ENCODE measurements at regions not wholly inside any gene's neighbourhood (a gene's known extent, or its start where the extent isn't known, plus 50 kb on each side); places are given as distances from the start of the nearest gene placed in this dataset.
"Not testable (repeated sequence)": the region's sequence is repeated elsewhere in the genome, so short reads cannot be mapped to it uniquely, and the experiment has no call there.

DNA sequence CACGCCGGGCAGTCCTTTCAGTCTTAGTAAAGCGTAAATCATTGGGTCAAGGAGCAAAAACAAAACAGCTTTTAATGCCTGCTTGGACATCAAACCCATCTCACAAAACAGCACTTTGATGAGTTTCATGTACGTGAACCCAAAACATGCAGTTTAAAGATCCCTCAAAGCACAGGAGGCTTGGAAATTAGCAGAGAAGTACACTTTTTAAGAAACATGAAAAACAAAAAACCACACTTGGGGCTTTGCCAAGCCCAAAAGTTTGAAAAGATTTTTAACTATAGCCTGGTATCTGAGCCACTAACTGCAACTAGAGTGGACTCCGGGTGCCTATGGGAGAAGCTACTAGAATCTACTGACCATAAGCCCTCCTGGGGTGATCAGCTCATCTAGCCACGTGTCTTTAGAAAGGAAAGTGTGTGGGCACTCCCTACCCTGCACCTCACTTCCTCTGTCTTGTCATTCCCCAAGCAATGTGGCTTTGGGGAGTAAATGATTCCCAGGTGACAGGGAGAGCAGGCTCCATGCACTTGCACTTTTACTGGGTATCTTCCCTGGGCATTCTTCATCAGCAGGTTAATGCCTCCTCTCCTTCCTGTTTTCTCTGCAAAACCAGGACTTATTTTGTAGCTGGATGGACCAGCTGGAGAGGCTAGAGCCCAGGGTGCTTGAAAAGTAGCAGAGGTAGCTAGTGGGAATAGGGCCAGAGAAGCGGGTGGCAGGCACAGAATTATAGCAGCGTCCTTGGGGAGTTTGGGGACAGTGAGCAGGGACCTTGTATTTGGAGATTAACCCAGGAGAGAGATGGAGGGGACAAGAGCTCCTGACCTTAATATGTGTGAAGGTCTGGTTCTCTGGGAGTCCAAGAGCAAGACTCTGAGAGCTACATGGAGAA, 339.3 kb downstream of the BCL11B start:
- DNase-seq (ENCODE audit: low spot score in 2 of 2) = no peak
- no peak for FAIRE-seq

DNA sequence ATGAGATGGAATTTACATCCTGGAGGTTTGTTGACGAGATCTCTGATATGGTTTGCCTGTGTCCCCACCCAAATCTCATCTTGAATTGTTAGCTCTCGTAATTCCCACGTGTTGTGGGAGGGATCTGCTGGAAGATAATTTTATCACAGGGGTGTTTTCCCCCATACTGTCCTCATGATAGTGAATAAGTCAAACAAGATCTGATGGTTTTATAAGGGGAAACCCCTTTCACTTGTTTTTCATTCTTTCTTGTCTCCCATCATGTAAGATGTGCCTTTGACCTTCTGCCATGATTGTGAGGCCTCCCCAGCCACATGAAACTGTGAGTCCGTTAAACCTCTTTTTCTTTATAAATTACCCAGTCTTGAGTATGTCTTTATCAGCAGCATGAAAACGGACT, 337.4 kb downstream of the BCL11B start:
- not testable (repeated sequence) for FAIRE-seq; DNase-seq (ENCODE audit: low spot score in 2 of 2)

DNA sequence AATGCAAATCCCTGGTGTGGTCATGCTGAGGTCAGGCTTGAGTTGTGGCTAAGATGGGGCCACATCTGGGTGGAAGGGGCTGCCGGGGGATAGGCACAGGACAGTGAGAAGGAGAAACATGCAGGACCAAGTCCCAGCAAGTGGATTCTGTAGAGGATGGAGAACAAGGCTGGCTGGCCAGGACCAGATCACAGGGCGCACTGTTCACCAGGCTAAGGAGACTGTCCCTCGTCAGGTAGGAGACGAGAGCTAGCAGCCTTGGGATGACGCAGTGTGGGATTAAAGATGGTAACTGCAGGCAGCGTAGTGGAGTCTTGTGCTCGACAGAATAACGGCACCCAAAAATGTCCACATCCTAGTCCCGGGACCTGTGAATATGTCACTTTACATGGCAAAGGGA, 336.1 kb downstream of the BCL11B start:
- no peak for DNase-seq (ENCODE audit: low spot score in 2 of 2)
- FAIRE-seq = no peak

DNA sequence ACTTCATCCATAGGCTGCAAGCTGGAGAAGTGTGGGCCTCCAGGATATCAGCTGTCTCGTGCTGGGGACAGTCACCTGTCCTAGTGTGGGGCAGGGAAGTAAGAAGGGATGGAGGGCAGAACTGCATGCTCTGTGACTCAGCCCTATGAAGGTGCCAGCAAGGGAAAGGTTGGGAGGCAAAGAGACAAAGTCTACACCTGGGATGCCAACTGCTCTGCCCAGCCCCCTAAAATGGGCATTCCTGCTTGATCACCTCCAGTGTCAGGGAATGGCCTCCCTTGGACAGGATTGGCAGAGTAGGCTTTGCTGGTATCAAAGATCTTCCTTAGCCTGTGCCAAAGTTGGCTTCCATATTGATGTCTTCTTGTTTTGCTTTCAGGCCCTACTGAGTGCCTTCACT, 335.0 kb downstream of the BCL11B start:
- no peak for DNase-seq (ENCODE audit: low spot score in 2 of 2)
- no peak for FAIRE-seq

DNA sequence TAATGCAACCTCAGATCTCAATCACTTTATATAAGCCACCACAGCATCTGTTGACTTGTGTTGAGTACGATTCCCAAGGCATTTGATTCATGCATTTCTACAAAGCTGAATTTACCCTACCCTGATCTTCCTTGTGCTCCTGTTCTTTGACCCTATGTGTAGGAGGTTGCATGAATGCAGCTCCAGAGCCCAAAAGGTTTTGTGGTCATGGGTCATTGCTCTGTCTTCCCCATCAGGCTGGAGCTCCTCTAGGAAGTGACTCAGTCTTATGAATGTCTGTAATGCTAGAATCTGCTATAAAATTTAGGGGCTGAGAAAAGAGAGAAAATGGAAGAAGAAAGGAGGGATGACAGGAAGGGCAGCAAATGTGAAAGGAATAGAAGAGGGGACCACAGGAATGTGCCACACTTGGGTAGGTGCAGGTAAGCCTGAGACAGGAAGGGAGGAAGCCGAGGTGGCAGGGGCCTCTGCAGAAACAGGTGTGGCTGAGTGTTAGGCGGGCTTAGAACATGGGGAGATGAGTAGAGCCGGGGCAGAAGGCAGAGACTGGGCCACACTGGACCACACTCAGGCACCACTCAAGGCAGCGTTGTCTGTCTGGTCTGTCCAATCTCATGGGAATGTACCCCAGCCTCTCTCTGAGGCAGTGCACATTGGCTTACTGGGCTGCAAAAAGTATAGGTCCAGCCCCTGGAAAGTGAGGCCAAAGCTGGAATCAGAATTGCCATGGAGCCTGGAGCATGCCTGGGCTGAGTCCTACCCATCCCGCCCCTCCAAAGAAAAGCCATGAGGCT, 334.1 kb downstream of the BCL11B start:
- no peak for FAIRE-seq

DNA sequence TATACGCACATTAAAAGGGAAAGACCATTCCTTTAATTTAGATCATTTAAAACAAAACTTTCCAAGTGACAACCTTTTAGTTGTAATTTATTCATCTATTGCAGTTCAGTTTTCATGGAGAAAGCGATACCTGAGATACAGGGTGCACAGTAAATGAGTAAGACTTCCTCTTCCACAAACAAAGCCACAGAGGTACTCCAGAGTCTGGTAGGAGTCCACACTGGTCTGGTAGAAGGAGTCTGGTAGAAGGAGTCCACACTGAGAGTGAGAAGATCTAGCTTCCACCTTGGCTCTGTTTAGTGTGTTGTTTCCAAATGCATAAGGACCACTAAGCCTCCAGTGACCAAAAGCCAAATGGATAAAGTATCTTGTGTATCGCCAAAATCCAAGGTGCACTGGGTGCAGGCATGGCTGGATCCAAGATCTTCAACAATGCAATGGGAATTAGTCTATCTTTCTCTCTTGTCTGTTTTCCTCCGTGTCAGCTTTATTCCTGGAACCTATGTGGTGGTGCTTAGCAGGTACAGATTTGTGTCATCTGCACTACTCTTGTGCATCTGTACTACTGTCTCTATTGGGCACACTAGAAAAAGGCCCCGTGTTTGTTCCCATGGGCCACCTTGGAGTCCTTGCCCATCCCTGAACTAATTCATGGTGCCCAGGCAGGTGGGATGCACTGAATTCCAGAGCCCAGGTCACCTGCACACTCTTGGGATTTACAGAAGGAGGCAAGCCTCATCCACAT, 331.1 kb downstream of the BCL11B start:
- DNase-seq (ENCODE audit: low spot score in 2 of 2) (no peak), FAIRE-seq (no peak)

More for the DNA sequence above, 334.1 kb downstream of the BCL11B start:
- no peak for DNase-seq (ENCODE audit: low spot score in 2 of 2)

DNA sequence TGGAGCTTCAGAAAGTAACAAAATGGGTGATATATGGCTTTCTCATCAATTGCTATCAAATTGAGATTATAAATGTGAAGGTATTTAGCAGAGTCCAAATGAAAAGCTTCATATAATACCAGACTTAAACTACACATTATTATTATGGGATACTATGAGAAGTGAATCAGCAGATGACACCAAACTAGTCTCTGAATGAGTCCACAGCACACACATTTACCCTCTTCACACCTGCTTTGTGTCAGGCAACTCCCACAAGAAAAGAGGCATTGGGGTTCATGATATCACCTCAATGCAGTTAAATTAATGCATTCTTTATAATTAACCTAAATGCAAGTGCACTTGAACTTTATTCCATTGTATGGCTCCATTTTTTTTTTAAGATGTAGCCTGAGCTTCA, 330.5 kb downstream of the BCL11B start:
- DNase-seq (ENCODE audit: low spot score in 2 of 2) (no peak), FAIRE-seq (no peak)

DNA sequence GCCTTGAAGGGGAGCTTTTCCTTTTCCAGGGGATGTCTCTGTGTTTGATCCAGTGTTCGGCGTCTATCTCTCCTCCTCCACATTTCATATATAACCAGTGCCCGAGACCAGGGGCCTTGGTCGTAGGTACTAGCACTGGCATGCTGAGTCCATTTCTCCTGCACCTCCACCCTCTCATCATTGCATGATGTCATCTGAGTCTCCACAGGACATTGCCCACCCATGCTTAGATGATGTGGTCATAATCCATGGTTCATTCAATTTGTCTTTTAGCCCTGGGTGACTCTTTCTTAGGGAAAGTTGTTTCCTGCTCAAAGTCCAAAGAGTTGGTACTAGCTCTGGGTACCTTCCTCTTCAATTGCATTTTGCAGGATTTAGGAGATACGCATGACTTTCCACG, 328.1 kb downstream of the BCL11B start:
- DNase-seq (ENCODE audit: low spot score in 2 of 2) = no peak
- no peak for FAIRE-seq

DNA sequence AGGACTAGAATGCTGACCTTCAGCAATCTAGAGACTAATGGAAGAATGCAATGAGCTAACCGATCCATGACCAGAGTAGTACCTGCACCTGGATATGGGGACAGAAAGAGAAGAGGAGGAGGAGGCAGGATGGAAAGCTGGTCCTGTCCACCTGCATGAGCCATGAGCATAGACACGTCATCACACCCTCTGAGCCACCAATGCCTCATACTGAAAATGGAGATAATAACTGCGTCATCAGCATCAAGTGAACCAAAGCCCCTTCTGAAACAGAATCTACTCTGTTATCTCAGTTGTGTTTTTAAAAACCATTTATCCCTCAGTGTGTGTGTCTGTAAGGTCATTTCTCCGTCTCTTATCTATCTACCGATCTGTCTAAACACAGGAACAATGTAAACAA, 327.0 kb downstream of the BCL11B start:
- FAIRE-seq = no peak

DNA sequence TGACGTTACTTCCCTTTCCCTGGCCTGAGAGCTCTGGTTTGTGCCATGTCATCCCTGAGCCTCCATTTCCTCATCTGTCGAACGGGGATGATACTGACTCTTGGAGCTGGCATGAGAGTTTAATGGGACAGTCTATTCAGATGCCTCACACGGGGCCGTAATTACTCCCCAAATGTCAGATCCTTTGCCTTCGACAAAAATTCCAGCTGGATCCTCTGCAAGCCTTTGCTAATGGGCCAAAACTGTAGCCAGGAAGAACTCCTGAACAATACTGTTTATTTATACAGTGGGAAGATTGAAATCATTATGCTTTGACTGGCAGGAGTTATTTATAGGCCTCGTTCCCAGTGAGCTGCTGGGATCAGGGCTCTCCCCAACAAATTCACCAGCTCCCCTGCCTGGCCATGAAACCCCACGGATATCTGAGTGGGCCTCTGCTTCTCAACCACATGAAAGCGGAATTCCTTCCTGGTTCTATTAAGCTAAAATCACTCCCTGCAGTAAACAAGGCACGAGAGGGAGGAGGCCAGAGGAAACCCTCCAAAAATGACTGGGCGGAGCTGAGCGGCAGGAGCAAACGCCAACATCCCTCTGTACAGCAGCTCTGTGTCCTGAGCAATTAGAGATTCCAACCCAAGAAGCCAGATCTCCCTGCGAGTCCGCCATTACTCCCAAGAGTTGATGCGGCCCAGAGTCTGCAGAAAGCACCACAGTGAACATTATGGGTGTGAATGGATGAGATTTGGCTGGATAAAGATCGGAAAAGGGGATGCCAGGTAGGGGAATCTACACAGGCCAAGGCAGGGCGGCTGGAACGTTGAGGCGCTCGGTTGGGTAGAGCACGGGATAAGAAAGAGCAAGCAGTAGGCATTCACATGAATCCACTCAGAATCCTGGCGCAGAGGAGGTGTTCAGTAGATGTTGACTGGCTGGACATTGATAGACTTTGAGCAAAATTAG, 326.1 kb downstream of the BCL11B start:
- DNase-seq (ENCODE audit: low spot score in 2 of 2) (no peak), FAIRE-seq (no peak)

More for the DNA sequence above, 327.0 kb downstream of the BCL11B start:
- DNase-seq (ENCODE audit: low spot score in 2 of 2) = no peak

DNA sequence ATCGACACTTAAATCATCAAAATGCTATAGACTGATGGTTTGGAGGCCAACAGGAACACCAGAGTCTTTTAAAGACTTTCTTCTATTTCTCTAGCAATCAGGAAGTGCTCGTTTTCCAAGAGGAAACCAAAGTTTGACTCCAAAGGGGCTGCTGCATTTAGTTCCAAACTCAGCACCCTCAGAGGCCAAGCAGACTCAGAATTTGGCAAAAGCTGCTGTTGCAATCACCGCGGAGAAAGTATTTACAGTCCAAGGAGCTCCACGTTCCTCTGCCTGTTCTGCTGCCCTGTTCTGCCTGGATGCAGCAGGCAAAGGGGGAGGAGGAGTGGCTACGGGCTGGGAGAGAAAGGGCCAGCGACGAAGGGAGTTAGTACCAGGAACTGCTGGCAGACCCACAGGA, 325.1 kb downstream of the BCL11B start:
- no peak for FAIRE-seq
- DNase-seq (ENCODE audit: low spot score in 2 of 2) = no peak

DNA sequence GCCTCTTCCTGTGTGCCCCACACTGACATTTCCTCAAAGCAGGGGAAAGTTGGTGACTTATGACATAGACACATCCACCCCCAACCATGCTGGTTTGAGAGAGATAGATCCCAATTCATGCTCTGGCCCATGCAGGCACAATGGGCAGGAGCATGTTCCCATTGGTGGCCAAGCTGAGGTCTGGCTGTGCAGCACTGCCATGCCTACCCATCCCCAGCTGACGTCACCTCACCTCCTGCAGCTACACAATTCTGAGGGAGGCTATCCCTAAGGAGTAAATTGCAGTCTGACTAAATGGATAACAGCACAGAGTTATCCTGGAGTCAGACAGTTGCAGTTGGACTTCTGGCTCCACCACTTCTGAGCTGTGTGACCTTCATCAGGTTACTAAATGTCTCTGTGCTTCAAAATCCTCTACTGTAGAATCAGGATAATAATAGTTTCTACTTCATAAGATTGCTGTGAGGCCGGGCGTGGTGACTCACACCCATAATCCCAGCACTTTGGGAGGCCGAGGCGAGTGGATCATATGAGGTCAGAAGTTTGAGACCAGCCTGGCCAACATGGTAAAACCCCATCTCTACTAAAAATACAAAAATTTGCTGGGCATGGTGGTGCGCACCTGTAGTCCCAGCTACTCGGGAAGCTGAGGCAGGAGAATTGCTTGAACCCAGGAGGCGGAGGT, 323.9 kb downstream of the BCL11B start:
- no peak for FAIRE-seq
- DNase-seq (ENCODE audit: low spot score in 2 of 2) = no peak

DNA sequence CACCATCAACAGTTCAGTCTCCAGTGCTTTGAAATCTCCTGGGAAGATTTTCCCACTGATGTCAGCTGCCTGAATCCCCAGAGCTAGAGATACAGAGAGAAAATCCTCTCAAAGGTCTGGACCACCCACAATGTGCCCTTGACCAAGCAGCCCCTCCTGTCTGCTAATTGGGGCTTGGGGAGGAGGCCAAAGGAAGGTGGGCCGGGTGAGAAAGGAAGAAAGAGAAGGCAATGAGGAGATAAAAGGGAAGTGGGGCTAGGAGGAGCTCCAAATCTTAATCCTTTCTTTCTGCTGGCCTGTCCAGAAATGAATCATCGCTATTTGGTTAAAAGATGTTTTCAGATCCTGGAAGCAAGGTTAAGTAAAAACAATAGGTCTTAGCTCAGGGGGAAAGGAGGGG, 322.9 kb downstream of the BCL11B start:
- FAIRE-seq (no peak), DNase-seq (ENCODE audit: low spot score in 2 of 2) (no peak)

DNA sequence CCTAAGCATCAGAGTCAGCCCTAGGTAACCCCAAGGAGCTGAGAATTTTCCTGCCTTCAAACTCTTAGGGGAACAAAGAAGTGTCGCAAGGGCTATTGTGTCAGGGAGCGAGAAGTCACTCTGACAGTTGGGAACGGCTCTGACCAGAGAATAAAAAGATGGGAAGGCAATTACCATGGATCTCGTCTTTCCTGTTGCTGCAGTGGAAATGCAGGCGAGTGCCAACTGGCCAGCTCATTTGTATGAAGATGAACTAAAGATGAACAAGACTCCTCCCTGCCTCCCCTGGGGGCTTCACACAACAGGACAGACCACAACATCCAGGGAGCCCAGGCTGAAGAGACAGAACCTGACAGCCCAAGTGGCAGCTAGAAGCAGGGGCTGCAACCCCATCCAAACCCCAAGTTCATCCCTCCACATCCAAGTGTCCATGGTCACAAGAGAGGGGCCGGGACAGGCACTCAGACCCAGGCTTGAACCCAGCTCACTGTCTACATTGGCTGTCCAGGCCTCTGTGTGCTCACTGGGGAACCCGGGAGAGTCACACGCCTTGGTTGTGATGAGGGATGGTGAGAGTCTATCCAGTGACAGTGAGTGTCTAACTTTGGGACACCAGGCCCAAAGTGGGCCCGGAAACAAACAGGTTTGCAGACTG, 322.4 kb downstream of the BCL11B start:
- DNase-seq (ENCODE audit: low spot score in 2 of 2) (no peak), FAIRE-seq (no peak)

DNA sequence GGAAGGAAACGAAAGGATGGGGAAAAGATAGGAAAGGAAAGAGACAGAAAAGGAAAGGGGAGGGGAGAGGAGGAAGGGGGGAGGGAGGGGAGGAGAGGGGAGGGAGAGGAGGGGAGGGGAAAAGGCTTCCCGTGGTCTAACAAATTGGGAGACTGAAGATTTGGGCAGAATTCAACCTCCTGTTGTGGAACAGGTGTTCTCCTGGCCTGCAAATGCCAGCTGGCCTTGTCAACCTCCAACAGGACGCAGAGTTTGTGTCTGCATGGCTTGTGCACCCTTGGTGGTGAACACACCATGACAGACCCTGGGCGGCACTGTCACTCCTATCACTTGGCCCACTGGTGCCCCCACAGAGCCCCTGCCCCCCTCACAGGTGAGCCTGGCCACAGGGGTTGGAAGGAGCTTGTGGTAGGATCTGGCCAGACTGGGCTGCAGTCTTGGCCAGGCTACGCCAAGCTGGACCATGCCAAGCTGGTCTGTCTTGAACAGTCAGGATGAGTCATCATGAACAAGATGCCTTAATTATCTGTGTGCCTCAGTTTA, 321.6 kb downstream of the BCL11B start:
- DNase-seq (ENCODE audit: low spot score in 2 of 2) = no peak
- FAIRE-seq = no peak

DNA sequence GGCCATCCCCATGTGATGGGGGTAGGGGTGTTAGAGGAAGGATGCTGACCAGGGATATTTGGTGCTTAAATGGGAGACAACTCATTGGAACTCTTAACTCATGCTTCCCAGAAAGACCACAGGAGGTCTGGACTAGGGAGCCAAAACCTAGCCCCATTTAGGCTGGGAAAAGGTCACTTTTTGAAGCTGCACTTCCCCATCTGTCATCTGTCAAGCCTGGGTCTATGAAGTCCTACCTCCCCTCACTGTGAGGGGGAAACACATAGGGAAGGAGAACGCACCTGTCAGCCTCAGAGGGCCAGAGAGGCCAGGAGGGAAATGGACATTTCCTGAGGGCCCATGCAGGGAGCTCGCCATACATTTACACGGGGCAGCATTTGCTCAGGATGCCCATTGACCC, 321.0 kb downstream of the BCL11B start:
- DNase-seq (ENCODE audit: low spot score in 2 of 2) (no peak), FAIRE-seq (no peak)

DNA sequence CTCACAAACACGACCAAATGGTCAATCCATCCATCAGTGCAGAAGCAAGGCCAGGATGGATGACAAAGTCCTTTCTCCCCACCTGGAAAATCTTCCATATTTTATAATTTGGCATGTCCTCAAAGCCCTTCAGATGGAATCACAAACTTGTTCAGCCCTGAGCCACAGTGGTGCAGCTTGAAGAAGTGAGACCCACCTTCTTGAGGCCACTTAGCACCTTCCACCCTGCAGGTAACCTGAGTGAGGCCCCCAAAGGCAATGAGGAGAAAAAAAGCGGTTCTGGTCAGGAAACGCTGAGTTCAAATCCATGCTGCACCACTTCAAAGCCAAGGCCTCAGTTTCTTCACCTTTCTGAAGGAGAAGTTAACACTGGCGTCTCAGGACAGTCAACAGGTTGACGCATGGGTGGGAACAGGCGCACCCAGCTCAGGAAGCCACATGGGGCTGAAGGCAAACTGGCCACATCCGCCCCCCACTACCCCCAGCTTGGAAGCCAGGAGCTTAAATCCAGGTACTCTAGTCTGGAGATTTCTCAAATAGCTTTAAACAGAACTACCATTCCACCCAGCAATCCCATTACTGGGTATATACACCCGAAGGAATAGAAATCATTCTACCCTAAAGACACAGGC, 320.4 kb downstream of the BCL11B start:
- no peak for FAIRE-seq

More for the DNA sequence above, 320.4 kb downstream of the BCL11B start:
- no peak for DNase-seq (ENCODE audit: low spot score in 2 of 2)
